GM23338 (cell line): ENCODE measurements at regions not wholly inside any gene's neighbourhood (a gene's known extent, or its start where the extent isn't known, plus 50 kb on each side); places are given as distances from the start of the nearest gene placed in this dataset.

ENCODE experiments used
- ATAC-seq: fragments of 200-7000 bp; cut with Tn5 transposase; 3 replicates; pipeline ENCODE4 v1.9.1; 2020
- DNase-seq: peaks from one replicate; pipeline ENCODE4 v3.0.0-alpha.2; 2015; ENCODE audit warnings: low spot score
- H2AFZ ChIP-seq: fragments of 200-600 bp; sonication (generic); 2 replicates; pipeline ENCODE4 v1.8.0; 2016; ENCODE audit warnings: antibody characterized with exemption, mild to moderate bottlenecking, moderate library complexity
- H3F3A ChIP-seq: fragments of 200-600 bp; sonication (generic); replicated peaks from 2 replicates; pipeline ENCODE4 v1.8.0; 2017; ENCODE audit warnings: antibody characterized with exemption, mixed run types, low read depth
- H3K27ac ChIP-seq: fragments of 200-600 bp; sonication (generic); 2 replicates; pipeline ENCODE4 v1.6.1; 2016; ENCODE audit warnings: low read depth
- H3K27me3 ChIP-seq: fragments of 200-600 bp; sonication (generic); 2 replicates; pipeline ENCODE4 v1.8.0; 2016; ENCODE audit warnings: mild to moderate bottlenecking, mixed run types, moderate library complexity; ENCODE audit not compliant: insufficient read depth
- H3K36me3 ChIP-seq: fragments of 200-600 bp; sonication (generic); 2 replicates; pipeline ENCODE4 v1.8.0; 2016; ENCODE audit warnings: mild to moderate bottlenecking; ENCODE audit not compliant: insufficient read depth
- H3K4me1 ChIP-seq: fragments of 200-600 bp; sonication (generic); 2 replicates; pipeline ENCODE4 v1.8.0; 2016; ENCODE audit warnings: mild to moderate bottlenecking, moderate library complexity; ENCODE audit not compliant: insufficient read depth
- H3K4me2 ChIP-seq: fragments of 200-600 bp; sonication (generic); 2 replicates; pipeline ENCODE4 v1.7.1; 2017; ENCODE audit warnings: mixed run types
- H3K4me3 ChIP-seq: fragments of 200-600 bp; sonication (generic); 2 replicates; pipeline ENCODE4 v1.6.1; 2016; ENCODE audit warnings: mixed run types
- H3K79me2 ChIP-seq: fragments of 200-600 bp; sonication (generic); replicated peaks from 2 replicates; pipeline ENCODE4 v1.8.0; 2017; ENCODE audit warnings: mild to moderate bottlenecking; ENCODE audit not compliant: insufficient read depth
- H3K9me2 ChIP-seq: fragments of 200-600 bp; sonication (generic); 2 replicates; pipeline ENCODE4 v1.8.0; 2017; ENCODE audit not compliant: insufficient read depth
- H4K20me1 ChIP-seq: fragments of 200-600 bp; sonication (generic); replicated peaks from 2 replicates; pipeline ENCODE4 v1.8.0; 2017; ENCODE audit warnings: mild to moderate bottlenecking; ENCODE audit not compliant: insufficient read depth
- H3K27ac Mint-ChIP-seq: 2 replicates; pipeline ENCODE4 v1.8.0; 2020; ENCODE audit warnings: inconsistent platforms, mild to moderate bottlenecking, moderate library complexity, mixed read lengths
- H3K27me3 Mint-ChIP-seq: 3 replicates; pipeline ENCODE4 v1.8.0; 2022; ENCODE audit warnings: low read depth, mild to moderate bottlenecking, moderate library complexity, mixed read lengths, inconsistent platforms; ENCODE audit not compliant: insufficient read depth, poor library complexity
- H3K36me3 Mint-ChIP-seq: 3 replicates; pipeline ENCODE4 v1.8.0; 2021; ENCODE audit warnings: low read depth, mild to moderate bottlenecking, inconsistent platforms, moderate library complexity, mixed read lengths
- H3K4me1 Mint-ChIP-seq: 3 replicates; pipeline ENCODE4 v1.8.0; 2020; ENCODE audit warnings: mild to moderate bottlenecking, inconsistent platforms, mixed read lengths
- H3K4me3 Mint-ChIP-seq: 3 replicates; pipeline ENCODE4 v1.8.0; 2021; ENCODE audit warnings: moderate library complexity, mild to moderate bottlenecking, inconsistent platforms, mixed read lengths
- H3K9me3 Mint-ChIP-seq: 3 replicates; pipeline ENCODE4 v1.8.0; 2020; ENCODE audit warnings: moderate library complexity, mild to moderate bottlenecking, inconsistent platforms, mixed read lengths
- CTCF ChIP-seq, 2 experiments: fragments of 200-600 bp in 1 of 2; sonication (generic) in 1 of 2; conservative IDR thresholded peaks; 2 replicates each; pipeline versions ENCODE4 v1.5.1 to v1.6.1; 2016 to 2017; ENCODE audit warnings: antibody characterized with exemption in 2 of 2, low read depth in 2 of 2, mild to moderate bottlenecking in 2 of 2, moderate library complexity in 1 of 2
- ETS1 ChIP-seq: IDR thresholded peaks from 2 replicates; pipeline ENCODE4 v1.6.1; 2016; ENCODE audit warnings: antibody characterized with exemption
- JUNB ChIP-seq: IDR thresholded peaks from one replicate; pipeline ENCODE4 v1.6.1; 2016; ENCODE audit warnings: antibody characterized with exemption; ENCODE audit not compliant: unreplicated experiment
- NANOG ChIP-seq: IDR thresholded peaks from 2 replicates; pipeline ENCODE4 v1.6.1; 2016; ENCODE audit warnings: antibody characterized with exemption, borderline replicate concordance
- REST ChIP-seq: IDR thresholded peaks from one replicate; pipeline ENCODE4 v1.6.1; 2018; ENCODE audit warnings: antibody characterized with exemption; ENCODE audit not compliant: unreplicated experiment
- STAT1 ChIP-seq: IDR thresholded peaks from one replicate; pipeline ENCODE4 v1.6.1; 2016; ENCODE audit warnings: antibody characterized with exemption; ENCODE audit not compliant: unreplicated experiment
- ZNF331 ChIP-seq: fragments of 250-450 bp; sonication (Bioruptor Pico); IDR thresholded peaks from 2 replicates; pipeline ENCODE4 v1.5.0; 2020; ENCODE audit warnings: low read depth, mild to moderate bottlenecking, moderate library complexity
- ZNF462 ChIP-seq: fragments of 250-450 bp; sonication (Bioruptor Pico); IDR thresholded peaks from 2 replicates; pipeline ENCODE4 v1.5.0; 2020; ENCODE audit warnings: mild to moderate bottlenecking, moderate library complexity

DNA sequence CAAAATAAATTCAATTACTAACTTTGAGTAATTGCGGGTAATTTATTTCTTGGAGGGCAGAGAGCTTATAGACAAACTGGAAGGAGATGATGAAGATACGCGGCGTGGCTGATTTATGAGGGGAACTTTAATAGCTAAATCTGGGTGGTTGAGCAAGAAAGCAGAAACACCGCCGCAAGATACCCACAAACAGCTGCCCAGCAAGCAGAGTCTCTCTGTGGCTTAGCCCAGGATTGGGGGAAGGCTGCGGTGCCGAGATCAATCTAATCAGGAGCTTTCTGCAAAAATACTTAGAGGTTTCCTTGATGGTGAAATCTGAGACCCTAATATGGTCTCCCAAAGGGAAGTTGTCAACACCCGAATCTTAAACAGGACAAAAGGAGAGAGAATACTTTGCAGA is 94.9 kb upstream of the MGMT start:
- H3F3A ChIP-seq: no peaks in the 10 kb centered on the region
- H3K9me2 ChIP-seq: no peaks in the 10 kb centered on the region
- H4K20me1 ChIP-seq: no peaks in the 10 kb centered on the region
- Mint-ChIP-seq H3K36me3 (no peaks in the 10 kb centered on the region), H3K4me1 (peaks cover 6% of the 10 kb centered on the region; the same call in 1 of the 3 replicates), H3K9me3 (no peaks in the 10 kb centered on the region), H3K27me3 (no peaks in the 10 kb centered on the region), H3K4me3 (no peak overlapping the region), H3K27ac (no peak overlapping the region)
- ATAC-seq (no peak), DNase-seq (no peak)
- H2AFZ ChIP-seq: peak overlapping the region; percentile 81; the same call in 1 of the 2 replicates
- no peaks in the 10 kb centered on the region for H3K27me3 ChIP-seq
- H3K27ac ChIP-seq: no peak overlapping the region
- no peak overlapping the region for H3K4me2 ChIP-seq
- H3K4me1 ChIP-seq: no peaks in the 10 kb centered on the region
- H3K79me2 ChIP-seq: no peaks in the 10 kb centered on the region
- H3K4me3 ChIP-seq: no peak overlapping the region
- no peak for TF ChIP-seq ZNF462
- no peak for TF ChIP-seq CTCF (conservative IDR thresholded peaks at IDR 0.05; ENCODE audit: low read depth in 2 of 2)
- TF ChIP-seq REST: no peak
- no peak for TF ChIP-seq NANOG
- no peak for TF ChIP-seq ETS1
- TF ChIP-seq STAT1: no peak
- TF ChIP-seq ZNF331 (CRISPR knock-in tag): no peak
- TF ChIP-seq JUNB: no peak
- no peaks in the 10 kb centered on the region for H3K36me3 ChIP-seq
